Retina (tissue), 1 donor: ENCODE measurements at regions not wholly inside any gene's neighbourhood (a gene's known extent, or its start where the extent isn't known, plus 50 kb on each side); places are given as distances from the start of the nearest gene placed in this dataset.
"Not testable (repeated sequence)": the region's sequence is repeated elsewhere in the genome, so short reads cannot be mapped to it uniquely, and the experiment has no call there.

ENCODE experiments used
- DNase-seq: peaks from one replicate; pipeline ENCODE4 v3.0.0-alpha.2; 2016

GRCh38 chr16:26809461-26809860 lies 257.3 kb upstream of the C16orf82 start:
- DNase-seq: no peak

GRCh38 chr16:26816266-26816665 lies 250.5 kb upstream of the C16orf82 start:
- DNase-seq: no peak

- DNase-seq: no peak
Observed at GRCh38 chr16:26816885-26817571, 249.7 kb upstream of the C16orf82 start.

GRCh38 chr16:26818393-26818792 lies 248.3 kb upstream of the C16orf82 start:
- no peak for DNase-seq

GRCh38 chr16:26824469-26824868 lies 242.3 kb upstream of the C16orf82 start:
- DNase-seq: no peak

GRCh38 chr16:26826500-26826899 lies 240.2 kb upstream of the C16orf82 start:
- DNase-seq: no peak

GRCh38 chr16:26827386-26827785 lies 239.3 kb upstream of the C16orf82 start:
- no peak for DNase-seq

- peak; percentile 27 for DNase-seq
Observed at GRCh38 chr16:26830428-26831127, 236.1 kb upstream of the C16orf82 start.

GRCh38 chr16:26836114-26836513 lies 230.6 kb upstream of the C16orf82 start:
- not testable (repeated sequence) for DNase-seq

- DNase-seq: no peak
Observed at GRCh38 chr16:26838931-26839330, 227.8 kb upstream of the C16orf82 start.

GRCh38 chr16:26840691-26841090 lies 226.0 kb upstream of the C16orf82 start:
- no peak for DNase-seq

- no peak for DNase-seq
Observed at GRCh38 chr16:26856271-26856670, 210.5 kb upstream of the C16orf82 start.

GRCh38 chr16:26856791-26857190 lies 209.9 kb upstream of the C16orf82 start:
- DNase-seq: no peak

- no peak for DNase-seq
Observed at GRCh38 chr16:26857371-26857770, 209.4 kb upstream of the C16orf82 start.

- DNase-seq: no peak
Observed at GRCh38 chr16:26860506-26860905, 206.2 kb upstream of the C16orf82 start.

- no peak for DNase-seq
Observed at GRCh38 chr16:26863931-26864330, 202.8 kb upstream of the C16orf82 start.

- DNase-seq: not testable (repeated sequence)
Observed at GRCh38 chr16:26874318-26874717, 192.4 kb upstream of the C16orf82 start.

GRCh38 chr16:26877421-26877820 lies 189.3 kb upstream of the C16orf82 start:
- no peak for DNase-seq

- no peak for DNase-seq
Observed at GRCh38 chr16:26885674-26886073, 181.1 kb upstream of the C16orf82 start.

- DNase-seq: no peak
Observed at GRCh38 chr16:26889740-26890139, 177.0 kb upstream of the C16orf82 start.

GRCh38 chr16:26898200-26898599 lies 168.5 kb upstream of the C16orf82 start:
- DNase-seq: no peak

- no peak for DNase-seq
Observed at GRCh38 chr16:26901196-26901861, 165.4 kb upstream of the C16orf82 start.

- DNase-seq: no peak
Observed at GRCh38 chr16:26901983-26902382, 164.7 kb upstream of the C16orf82 start.

GRCh38 chr16:26905336-26905735 lies 161.4 kb upstream of the C16orf82 start:
- DNase-seq: no peak
